AML-193 (cell line): ENCODE measurements at regions not wholly inside any gene's neighbourhood (a gene's known extent, or its start where the extent isn't known, plus 50 kb on each side); places are given as distances from the start of the nearest gene placed in this dataset.
"Not testable (repeated sequence)": the region's sequence is repeated elsewhere in the genome, so short reads cannot be mapped to it uniquely, and the experiment has no call there.

ENCODE experiments used
- DNase-seq, 2 experiments: peaks; one replicate each; lab custom pipeline; 2025; lab: John Stamatoyannopoulos, UW

- no peak for DNase-seq
These were observed 289.2 kb upstream of the NMUR2 start for GRCh38 chr5:152694231-152694630.

GRCh38 chr5:152701305-152701949 is 296.3 kb upstream of the NMUR2 start:
- DNase-seq, result no peak

- no peak for DNase-seq
These were observed 299.2 kb upstream of the NMUR2 start for GRCh38 chr5:152704286-152704685.

GRCh38 chr5:152711801-152712388 is 306.8 kb upstream of the NMUR2 start:
- no peak for DNase-seq

DNA sequence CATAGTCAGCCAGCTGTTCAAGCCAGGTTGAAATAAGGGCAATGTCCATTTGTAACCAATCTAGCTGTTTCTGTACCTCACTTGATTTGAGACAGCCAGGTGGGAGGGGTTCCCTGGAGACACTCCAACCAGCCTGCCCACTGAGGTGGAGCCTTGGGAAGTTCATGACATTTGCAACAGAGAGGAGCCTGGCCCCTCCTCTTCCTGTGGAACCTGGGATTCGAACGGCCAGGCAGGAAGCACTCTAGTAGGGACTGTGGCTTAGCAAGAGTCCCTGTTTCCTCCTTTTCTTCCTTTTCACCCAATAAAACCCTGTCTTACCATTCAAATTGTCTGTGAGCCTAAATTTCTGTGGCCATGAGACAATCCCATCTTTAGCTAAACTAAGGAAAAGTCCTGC is 312.3 kb upstream of the NMUR2 start:
- no peak for DNase-seq

DNA sequence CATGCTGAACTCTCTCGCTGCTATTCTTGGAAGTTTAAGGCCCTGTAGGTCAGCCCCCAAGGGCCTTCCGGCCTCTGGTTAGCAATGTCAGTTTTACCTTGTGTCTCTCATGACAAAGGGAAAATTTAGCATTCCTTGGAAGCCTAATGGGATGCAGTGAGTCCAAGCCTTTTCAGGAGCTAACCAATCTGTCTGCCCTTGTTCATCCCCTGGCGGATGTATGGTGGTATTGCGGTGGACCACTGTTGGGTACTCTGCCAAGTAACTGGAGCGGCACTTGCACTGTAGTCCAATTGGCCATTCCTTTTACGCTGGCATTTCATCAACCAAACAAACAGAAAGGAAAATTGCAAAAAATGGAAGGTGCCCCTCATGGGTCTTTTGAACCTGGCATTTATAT is 318.4 kb upstream of the NMUR2 start:
- no peak for DNase-seq

GRCh38 chr5:152730176-152730575 is 325.1 kb upstream of the NMUR2 start:
- DNase-seq, result no peak

GRCh38 chr5:152736906-152737305 is 331.8 kb upstream of the NMUR2 start:
- DNase-seq, result no peak

GRCh38 chr5:152739916-152740315 is 334.8 kb upstream of the NMUR2 start:
- DNase-seq, result no peak

DNA sequence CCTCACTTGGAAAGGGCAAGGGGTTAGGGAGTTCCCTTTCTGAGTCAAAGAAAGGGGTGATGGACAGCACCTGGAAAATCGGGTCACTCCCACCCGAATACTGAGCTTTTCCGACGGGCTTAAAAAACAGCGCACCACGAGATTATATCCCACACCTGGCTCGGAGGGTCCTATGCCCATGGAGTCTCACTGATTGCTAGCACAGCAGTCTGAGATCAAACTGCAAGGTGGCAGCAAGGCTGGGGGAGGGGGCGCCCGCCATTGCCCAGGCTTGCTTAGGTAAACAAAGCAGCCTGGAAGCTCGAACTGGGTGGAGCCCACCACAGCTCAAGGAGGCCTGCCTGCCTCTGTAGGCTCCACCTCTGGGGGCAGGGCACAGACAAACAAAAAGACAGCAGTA is 336.0 kb upstream of the NMUR2 start:
- not testable (repeated sequence) for DNase-seq

DNA sequence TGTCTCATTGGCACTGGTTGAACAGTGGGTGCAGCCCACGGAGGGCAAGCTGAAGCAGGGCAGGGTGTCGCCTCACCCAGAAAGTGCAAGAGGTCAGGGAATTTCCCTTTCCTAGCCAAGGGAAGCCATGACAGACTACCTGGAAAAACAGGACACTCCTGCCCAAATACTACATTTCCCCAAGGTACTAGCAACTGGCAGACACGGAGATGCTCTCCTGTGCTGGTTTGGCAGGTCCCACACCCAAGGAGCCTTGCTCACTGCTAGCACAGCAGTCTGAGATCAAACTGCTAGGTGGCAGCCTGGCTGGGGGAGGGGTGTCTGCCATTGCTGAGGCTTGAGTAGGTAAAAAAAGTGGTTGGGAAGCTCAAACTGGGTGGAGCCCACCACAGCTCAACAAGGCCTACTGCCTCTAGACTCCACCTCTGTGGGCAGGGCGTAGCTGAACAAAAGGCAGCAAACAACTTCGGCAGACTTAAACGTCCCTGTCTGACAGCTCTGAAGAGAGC is 382.7 kb upstream of the NMUR2 start:
- DNase-seq, result not testable (repeated sequence)

DNA sequence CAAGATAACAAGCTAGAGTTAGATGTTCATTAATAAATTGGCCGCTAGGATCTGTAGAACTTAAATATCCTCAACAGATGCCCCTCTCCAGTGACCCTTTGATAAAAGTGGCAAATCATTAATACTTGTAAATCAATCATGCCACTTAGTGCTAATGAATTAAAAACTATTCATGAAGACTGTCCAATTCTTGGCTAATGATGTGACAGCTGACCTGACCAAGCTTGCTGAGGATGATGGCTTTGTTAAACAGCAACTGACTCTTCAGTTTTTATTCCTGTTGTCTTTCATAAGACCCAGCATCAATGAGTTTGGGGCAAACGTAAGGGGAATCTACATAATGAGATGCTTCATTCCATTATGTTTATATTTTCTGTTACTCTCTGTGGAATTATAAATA is 396.8 kb upstream of the NMUR2 start:
- DNase-seq, result no peak

DNA sequence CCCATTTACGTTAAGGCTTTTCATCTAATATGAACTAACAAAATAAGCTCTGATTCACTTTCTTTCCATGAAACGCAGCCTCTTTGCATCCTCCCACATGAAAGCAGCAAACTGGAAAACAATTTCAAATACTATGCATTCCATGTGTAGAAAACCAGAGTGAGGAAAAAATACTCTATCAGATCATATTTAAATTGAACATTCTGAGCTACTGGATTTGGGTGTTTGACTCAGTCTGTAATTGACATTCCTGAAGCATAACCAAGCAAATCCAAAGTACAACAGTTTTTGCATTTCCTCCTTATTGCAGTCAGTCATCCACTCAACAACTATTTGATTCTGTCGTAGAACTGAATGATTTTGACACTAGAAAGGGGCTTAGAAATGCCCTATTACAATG is 399.1 kb upstream of the NMUR2 start:
- no peak for DNase-seq

- DNase-seq, result no peak
These were observed 406.9 kb upstream of the NMUR2 start for GRCh38 chr5:152811988-152812387.

- DNase-seq, result no peak
These were observed 408.4 kb upstream of the NMUR2 start for GRCh38 chr5:152813526-152813925.

DNA sequence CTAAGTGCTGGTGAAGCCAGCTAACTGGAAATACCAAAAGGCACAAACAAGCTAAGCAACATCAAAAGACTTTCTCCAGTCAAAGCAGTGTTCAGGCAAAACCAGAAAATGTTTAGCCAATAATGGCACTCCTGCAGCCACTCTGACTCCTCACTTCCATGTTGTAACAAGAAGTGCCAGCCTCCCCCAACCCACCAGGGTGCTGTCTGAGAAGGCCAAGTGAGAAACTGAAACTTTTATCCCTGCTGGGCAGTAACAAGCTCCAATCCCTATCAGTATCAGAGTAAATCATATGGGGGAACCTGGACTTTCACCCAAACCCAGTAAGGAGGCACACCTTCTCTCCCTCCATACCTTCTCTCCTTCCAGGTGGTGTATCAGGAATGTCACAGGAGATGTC is 414.8 kb upstream of the NMUR2 start:
- DNase-seq, result no peak

DNA sequence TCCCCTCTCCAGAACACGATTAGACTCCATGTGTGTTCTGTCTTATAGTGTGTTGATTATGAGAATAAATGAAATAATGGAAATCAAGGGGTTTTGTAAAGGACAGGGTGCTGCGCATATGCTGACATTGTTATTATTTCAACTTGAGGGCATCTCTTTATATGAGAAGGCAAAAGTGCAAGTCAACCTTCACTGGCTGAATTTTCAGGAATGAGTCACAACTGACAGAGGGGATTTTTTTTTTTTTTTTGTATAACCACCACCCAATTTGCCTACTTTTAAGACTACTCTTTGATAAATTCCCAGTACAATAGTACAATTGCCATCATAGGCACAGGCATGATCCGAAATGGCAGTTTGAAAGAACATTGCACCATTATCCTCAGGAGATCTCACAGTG is 419.2 kb upstream of the NMUR2 start:
- no peak for DNase-seq

GRCh38 chr5:152838241-152838786 is 433.2 kb upstream of the NMUR2 start:
- no peak for DNase-seq

DNA sequence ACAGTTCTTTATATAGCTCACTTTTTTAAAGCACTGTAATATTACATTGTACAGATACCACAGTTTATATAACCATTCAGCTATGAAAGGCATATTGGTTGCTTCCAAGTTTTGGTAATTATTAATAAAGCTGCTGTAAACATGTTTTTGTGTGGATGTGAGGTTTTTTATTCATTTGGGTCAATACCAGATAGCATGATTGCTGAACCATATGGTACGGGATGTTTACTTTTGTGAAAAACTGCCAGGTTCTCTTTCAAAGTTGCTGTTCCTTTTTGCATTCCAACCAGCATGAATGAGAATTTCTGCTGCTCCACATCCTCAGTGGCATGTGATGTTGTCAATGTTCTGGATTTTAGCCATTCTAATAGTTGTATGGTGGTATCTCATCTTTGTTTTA is 439.6 kb upstream of the NMUR2 start:
- DNase-seq, result no peak

- DNase-seq, result no peak
These were observed 448.3 kb upstream of the NMUR2 start for GRCh38 chr5:152853361-152853760.

- DNase-seq, result no peak
These were observed 450.4 kb upstream of the NMUR2 start for GRCh38 chr5:152855441-152855840.

- no peak for DNase-seq
These were observed 456.2 kb upstream of the NMUR2 start for GRCh38 chr5:152861231-152861630.

DNA sequence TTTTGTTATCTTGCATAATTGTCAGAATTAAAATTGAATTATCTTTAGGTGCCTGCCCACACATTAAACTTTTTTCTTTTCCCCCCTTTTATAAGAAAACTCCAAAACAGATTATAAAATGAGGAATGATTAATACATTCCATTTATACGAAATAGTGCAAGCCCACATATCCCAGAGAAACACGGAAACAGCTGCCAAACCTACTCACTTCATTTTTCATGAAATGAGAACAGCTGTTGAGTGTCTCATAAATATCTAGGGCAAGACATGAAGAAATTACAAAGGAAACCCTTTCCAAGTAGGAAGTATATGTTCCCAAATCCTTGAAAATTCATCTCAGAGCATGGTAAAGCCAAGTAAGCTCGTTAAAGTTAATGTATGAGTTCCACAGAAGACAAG is 459.4 kb upstream of the NMUR2 start:
- no peak for DNase-seq

DNA sequence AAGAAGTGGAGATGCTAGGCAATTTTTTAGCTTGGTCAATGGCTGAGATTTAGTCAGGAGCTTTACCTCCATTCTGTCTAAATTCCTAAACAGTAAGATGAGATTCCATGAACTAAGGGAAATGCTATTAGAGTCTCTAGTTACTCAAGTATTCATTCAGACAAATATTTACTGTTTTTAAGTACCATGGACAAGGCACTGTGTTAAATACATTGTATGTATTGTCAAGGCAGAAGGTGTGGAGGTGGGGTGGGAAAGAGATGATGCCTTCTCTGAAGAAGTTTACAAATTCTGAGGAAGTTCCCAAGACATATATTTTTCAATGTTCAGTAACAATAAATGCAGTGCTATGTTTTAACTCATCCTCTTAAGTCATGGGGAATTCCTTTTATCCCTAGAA is 459.9 kb upstream of the NMUR2 start:
- DNase-seq, result no peak
